GM21576 (cell line): ENCODE measurements at regions not wholly inside any gene's neighbourhood (a gene's known extent, or its start where the extent isn't known, plus 50 kb on each side); places are given as distances from the start of the nearest gene placed in this dataset.
A peak's percentile ranks its signal among the peaks of the same experiment; 100 is the strongest.

ENCODE experiments used
- ATAC-seq: cut with Tn5 transposase; IDR thresholded peaks from one replicate; pipeline ENCODE4 v1.9.1; 2021; ENCODE audit warnings: mild to moderate bottlenecking, moderate library complexity; ENCODE audit not compliant: unreplicated experiment

GRCh38 chr2:555164-555922 is 121.9 kb downstream of the TMEM18 start:
- no peak for ATAC-seq

- ATAC-seq, result peak; percentile 44
These were observed 122.8 kb downstream of the TMEM18 start for GRCh38 chr2:554444-554843.

- no peak for ATAC-seq
These were observed 124.3 kb downstream of the TMEM18 start for GRCh38 chr2:552906-553305.

- no peak for ATAC-seq
These were observed 125.6 kb downstream of the TMEM18 start for GRCh38 chr2:551621-552020.

GRCh38 chr2:550860-551567 is 126.2 kb downstream of the TMEM18 start:
- ATAC-seq, result peak; percentile 45

- ATAC-seq, result no peak
These were observed 131.2 kb downstream of the TMEM18 start for GRCh38 chr2:545711-546650.

GRCh38 chr2:545228-545627 is 132.0 kb downstream of the TMEM18 start:
- ATAC-seq, result no peak

- ATAC-seq, result no peak
These were observed 138.6 kb downstream of the TMEM18 start for GRCh38 chr2:538646-539045.

GRCh38 chr2:535222-535621 is 142.0 kb downstream of the TMEM18 start:
- ATAC-seq, result no peak

GRCh38 chr2:529852-530251 is 147.4 kb downstream of the TMEM18 start:
- ATAC-seq, result no peak

- ATAC-seq, result no peak
These were observed 147.8 kb downstream of the TMEM18 start for GRCh38 chr2:529424-529823.

- no peak for ATAC-seq
These were observed 149.6 kb downstream of the TMEM18 start for GRCh38 chr2:527581-527980.

GRCh38 chr2:526918-527317 is 150.3 kb downstream of the TMEM18 start:
- ATAC-seq, result no peak

GRCh38 chr2:525611-526010 is 151.6 kb downstream of the TMEM18 start:
- no peak for ATAC-seq

- ATAC-seq, result no peak
These were observed 152.2 kb downstream of the TMEM18 start for GRCh38 chr2:525021-525420.

- ATAC-seq, result no peak
These were observed 152.8 kb downstream of the TMEM18 start for GRCh38 chr2:524442-524841.

- ATAC-seq, result no peak
These were observed 153.4 kb downstream of the TMEM18 start for GRCh38 chr2:523698-524270.

- no peak for ATAC-seq
These were observed 154.4 kb downstream of the TMEM18 start for GRCh38 chr2:522776-523175.

- no peak for ATAC-seq
These were observed 155.2 kb downstream of the TMEM18 start for GRCh38 chr2:521853-522530.

GRCh38 chr2:520663-521340 is 156.4 kb downstream of the TMEM18 start:
- no peak for ATAC-seq
